Right ventricle myocardium inferior (tissue), 1 donor: ENCODE measurements at regions not wholly inside any gene's neighbourhood (a gene's known extent, or its start where the extent isn't known, plus 50 kb on each side); places are given as distances from the start of the nearest gene placed in this dataset.
"Not testable (repeated sequence)": the region's sequence is repeated elsewhere in the genome, so short reads cannot be mapped to it uniquely, and the experiment has no call there.

ENCODE experiments used
- ATAC-seq: fragments of 200-7000 bp; cut with Tn5 transposase; one replicate; pipeline ENCODE4 v1.9.1; 2020; ENCODE audit warnings: mild to moderate bottlenecking, moderate library complexity
- DNase-seq: peaks from one replicate; pipeline ENCODE4 v3.0.0; 2021; ENCODE audit errors: missing footprints
- intact Hi-C: fragments of 100-400 bp; cut with DNase I; formaldehyde crosslinking; loops from one replicate; pipeline ENCODE4 v1.11.0; 2022
- donor health status: DM: no; HTN: yes; CAD: no; lungs with severe emphysema.

DNA sequence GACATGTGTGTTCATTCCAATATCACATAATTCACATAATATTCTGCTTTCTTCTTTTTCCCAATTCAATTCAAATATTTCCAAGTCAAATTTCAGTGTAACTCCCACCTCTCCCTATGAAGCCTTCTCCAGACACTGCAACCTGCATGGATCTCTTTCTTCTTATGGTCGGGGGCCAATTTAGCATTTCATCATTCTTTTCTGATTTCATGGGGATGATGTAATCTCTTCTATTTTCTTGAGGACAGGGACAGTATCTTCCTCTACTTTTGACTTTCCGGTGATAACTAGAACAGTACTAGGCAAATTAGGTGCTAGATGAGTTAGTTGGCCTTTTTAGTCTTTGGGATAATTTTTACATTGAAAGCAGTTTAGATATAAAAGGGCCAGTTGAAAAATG is 92.7 kb downstream of the CARTPT start:
- intact Hi-C loops = no loop called here
- DNase-seq (no peak), ATAC-seq (no peak)

DNA sequence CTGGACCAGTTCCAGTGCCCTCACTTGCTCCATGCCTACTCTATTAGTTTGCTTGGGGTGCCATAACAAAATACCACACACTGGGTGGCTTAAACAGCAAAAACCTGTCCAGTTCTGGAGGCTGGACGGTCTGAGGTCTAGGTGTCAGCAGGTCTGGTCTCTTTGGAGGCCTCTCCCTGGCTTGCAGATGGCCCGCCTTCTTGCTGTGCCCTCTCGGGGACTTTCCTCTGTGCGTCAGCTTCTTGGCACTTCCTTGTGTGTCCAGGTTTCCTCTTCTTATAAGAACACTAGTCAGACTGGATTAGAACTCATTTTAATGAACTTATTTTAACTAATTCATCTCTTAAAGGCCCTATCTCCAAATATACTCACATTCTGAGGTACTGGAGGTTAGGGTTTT is 97.2 kb downstream of the CARTPT start:
- intact Hi-C loops = no loop called here
- no peak for ATAC-seq
- DNase-seq = no peak

DNA sequence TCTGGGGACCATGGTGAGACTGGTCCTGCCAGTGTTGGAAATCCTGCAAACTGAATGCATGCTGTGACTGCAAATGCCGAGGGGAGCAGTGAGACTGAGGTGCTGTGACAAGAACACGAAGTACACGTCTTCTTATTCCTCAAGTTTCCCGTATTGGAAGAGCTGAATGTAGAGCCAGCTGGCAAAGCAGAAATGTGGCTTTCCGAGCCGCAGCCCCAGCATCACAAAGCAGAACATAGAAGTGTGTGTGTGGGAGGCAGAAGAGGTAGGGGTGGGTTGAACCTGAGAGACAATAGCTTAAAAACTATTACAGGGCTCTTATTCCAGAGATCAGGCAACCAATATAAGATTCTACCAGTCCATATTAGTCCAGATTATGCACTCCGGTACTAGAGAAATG is 98.8 kb downstream of the CARTPT start:
- no peak for ATAC-seq
- no peak for DNase-seq
- intact Hi-C loops = no loop called here

DNA sequence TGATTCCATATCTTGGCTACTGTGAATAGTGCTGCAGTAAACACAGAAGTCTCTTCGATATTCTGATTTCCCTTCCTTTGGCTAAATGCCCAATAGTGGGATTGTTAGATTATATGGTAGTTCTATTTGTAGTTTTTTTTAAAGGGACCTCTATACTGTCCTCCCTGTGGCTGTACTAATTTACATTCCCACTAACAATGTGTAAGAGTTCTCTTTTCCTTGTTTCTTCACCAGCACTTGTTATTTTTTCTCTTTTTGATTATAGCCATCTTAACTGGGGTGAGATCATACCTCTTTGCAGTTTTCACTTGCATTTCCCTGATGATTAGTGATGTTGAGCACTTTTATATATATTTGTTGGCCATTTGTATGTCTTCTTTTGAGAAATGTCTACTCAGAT is 102.0 kb downstream of the CARTPT start:
- intact Hi-C loops = no loop called here
- no peak for ATAC-seq

DNA sequence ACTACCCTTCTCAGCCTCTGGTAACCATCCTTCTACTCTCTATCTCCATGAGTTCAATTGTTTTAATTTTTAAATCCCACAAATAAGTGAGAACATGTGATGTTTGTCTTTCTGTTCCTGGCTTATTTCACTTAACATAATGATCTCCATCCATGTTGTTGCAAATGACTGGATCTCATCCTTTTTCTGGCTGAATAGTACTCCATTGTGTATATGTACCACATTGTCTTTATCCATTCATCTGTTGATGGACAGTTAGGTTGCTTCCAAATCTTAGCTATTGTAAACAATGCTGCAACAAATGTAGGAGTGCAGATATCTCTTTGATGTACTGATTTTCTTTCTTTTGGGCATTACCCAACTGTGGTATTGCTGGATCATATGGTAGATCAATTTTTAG is 103.0 kb downstream of the CARTPT start:
- ATAC-seq, DNase-seq, intact Hi-C loops: not testable (repeated sequence)

More for the DNA sequence above, 102.0 kb downstream of the CARTPT start:
- DNase-seq = no peak

DNA sequence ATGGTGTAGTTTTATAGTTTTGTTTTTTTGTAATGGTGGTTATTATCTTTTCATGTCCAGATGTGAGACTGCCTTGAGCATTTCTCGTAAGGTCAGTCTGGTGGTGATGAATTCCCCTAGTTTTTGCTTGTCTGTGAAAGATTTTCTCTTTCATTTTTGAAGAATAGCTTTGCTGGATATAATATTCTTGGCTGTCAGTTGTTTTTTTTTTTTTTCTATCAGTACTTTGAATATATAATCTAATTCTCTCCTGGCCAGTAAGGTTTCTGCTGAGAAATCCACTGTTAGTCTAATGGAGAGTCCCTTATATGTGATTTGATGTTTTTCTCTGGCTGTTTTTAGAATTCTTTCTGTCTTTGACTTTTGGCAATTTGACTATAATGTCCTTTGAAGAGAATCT is 106.9 kb downstream of the CARTPT start:
- intact Hi-C loops = no loop called here
- ATAC-seq = no peak

DNA sequence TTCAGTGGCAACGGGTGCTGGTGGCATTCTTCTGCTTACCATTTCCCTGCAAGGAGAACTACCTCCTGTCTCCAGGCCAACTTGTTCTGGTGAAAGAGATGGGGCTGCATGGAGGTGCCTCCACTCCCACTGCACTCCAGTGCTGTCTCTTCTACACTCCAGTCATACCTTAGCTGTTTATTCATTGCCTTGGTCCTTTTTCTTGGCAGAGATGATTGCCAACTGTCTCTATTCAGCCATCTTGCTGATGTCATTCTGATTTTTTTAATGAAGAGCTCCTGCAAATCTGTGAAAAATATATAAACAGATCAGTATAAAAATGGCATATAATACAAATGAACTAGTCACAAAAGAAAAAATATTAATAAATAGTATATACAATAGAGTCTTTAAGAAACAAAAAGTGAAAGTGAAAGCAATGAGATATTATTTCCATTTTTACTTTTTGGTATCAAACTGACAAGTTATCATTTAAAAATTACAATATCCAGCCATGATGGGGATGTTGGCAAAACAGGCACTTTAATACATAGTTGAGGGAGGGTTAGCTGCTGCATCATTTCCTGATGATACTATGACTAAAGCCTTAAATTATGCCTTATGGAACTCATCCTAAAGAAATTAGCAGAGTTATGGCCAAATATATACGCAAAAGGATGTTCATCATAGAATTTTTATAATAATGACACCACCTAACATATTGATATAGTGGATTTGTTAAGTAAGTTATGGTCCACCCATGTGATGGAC is 109.4 kb downstream of the CARTPT start:
- DNase-seq = no peak
- ATAC-seq = no peak
- intact Hi-C loops = no loop called here

More for the DNA sequence above, 106.9 kb downstream of the CARTPT start:
- no peak for DNase-seq

DNA sequence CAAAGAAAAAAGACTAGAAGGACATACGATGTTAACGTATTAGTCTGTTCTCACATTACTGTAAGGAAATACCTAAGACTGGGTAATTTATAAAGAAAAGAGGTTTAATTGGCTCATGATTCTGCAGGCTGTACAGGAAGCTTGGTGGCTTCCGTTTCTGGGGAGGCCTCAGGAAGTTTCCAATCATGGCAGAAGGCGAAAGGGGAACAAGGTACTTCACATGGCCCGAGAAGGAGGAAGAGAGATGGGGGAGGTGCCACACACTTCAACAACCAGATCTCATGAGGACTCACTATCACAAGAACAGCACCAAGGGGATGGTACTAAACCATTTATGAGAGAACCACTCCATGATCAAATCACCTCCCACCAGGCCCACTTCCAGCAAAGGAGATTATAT is 110.1 kb downstream of the CARTPT start:
- DNase-seq (no peak), ATAC-seq (no peak)
- intact Hi-C loops = no loop called here

DNA sequence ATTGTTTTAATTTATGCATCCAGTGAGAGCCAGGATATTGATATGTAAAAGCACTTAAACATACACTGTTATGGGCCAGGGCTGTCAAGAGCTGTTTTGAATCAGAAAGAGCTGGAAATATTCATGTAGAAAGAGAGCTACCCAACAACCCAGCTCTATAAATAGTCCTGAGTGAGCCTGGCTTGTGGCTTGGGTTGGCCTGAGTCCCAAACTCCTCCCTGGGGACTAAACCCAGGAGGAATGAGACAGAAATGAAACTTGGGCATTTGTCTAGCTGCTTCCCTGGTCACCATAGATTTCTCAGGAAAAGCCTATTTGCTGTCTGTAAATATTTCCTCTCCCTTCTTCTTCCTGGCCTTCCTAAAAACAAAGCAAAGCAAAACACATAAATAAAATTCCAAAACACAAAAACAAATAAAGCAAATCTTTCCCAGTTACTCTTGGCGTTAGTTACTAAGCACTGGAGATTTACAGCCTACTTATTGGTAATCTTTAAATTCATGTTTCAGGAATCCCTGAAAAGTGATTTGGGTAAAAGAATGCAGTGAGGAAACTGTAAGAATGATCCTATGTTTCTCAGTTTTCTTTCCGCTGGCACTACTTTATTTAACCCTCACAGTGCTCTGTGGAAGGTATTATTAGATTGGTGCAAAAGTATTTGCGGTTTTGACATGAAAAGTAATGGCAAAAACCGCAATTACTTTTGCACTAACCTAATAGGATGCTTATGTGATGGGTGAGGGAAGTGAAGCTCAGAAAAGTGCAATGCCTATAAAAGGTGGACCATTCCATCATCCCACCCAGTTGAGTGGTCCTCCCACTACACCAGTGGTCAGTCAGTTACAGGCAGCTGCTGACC is 111.8 kb downstream of the CARTPT start:
- ATAC-seq (peak; percentile 90), DNase-seq (peak; percentile 79)
- intact Hi-C loops = loop anchor here (5.0 kb wide), 1 partner anchor 51 kb away; no protein-coding TSS in a partner anchor

DNA sequence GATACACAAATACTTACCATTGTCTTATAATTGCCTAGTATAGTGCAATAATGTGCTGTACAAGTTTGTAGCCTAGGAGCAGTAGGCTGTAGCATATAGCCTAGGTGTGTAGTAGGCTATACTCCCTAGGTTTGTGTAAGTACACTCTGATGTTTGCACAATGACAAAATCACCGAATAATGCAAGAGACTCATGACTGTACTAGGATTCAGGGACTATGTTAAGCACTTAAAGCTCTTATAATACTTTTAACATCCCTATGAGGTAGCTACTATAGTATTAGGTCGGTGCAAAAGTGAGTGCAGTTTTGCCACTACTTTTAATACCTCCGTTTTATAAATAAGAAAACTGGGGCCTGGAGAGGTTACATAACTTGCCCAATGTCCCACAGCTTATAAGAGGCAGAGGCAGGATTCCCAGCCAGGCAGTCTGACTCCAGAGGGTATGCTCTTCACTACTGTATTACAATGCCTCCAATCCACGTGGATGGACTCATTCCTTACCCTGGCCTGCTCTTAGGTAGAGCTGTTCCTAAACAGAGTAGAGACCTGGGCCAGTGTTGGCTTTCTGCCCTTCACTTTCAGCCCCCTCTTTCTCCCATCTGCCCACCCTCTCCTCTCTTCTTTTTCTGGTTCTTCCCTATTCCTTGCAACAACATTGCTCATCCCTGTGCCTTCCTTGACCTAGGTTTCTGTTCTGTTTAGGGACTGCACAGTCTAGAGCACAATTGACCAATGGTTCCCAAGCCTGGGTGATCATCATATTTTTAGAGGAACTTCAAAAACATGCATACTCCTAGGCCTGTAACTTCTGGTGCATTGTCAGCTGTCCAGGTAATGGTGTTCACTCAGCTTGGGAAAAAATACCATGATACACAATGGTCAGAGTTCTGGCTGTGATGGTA is 114.0 kb downstream of the CARTPT start:
- no peak for DNase-seq
- ATAC-seq = no peak
- intact Hi-C loops = loop anchor here (5.0 kb wide), 1 partner anchor 49 kb away; no protein-coding TSS in a partner anchor

DNA sequence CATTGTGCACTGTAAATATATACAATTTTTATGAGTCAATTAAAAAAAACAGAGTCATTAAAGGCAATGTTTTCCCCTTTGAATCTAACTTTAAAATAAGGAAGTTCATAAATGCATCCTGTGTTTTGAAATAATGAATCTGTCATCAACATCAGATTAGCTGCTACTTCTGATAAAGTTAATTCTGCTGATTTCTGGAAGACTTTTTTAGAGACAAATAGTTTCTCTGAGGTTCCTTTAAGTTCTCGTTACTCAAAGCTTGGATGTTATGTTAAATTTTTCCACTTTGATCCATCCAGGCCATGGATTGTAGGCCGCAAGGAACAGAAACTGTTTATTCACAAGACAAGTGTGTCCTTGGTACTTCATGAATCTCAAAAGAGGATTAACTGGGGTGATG is 115.5 kb downstream of the CARTPT start:
- intact Hi-C loops = loop anchor here (5.0 kb wide), 1 partner anchor 48 kb away; no protein-coding TSS in a partner anchor
- ATAC-seq (no peak), DNase-seq (no peak)

DNA sequence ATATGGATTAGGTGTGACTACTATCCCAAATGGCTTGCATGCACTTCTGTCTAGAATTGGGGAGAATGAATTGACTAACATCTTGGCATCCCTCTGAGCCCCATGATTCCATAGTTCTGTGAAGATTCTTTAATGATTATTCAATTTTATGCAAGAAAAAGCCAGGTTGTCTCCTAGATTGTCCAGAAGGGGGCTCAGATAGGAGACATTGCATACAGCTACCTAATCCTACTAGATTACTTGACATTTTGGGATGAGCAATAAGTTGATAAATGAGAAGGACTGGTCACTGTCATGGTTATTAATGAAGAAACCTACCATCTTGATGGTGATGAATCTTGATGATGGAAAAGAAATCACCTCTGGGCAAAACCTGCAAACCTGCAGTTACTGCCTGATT is 117.0 kb downstream of the CARTPT start:
- ATAC-seq (no peak), DNase-seq (no peak)
- intact Hi-C loops = no loop called here

DNA sequence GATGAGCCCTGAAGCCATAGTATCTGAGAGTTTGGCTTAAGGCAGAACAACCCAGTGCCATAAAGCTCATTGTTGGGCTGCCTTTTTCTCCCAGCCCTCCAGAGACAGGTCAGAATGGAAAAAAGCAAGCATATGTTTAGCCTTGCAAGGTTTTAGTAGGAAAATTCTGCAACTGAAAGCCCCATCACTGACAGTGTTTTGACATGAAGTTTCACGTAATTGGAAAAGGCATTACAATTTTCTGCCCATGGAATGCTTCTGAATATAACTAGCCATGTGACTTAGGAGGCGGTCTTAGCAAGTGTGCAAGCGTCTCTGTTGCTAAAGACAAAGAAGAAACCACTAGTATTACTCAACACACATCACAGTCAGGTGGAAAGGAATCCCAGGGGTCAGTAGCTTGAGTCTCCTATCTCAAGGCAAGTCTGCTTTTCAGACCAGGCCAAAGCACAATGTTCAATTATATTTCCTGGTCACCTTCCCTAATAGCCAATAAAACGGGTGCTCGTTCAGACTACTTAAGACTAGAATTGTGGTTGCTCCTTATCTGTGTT is 117.6 kb downstream of the CARTPT start:
- ATAC-seq (no peak), DNase-seq (no peak)
- intact Hi-C loops = no loop called here

DNA sequence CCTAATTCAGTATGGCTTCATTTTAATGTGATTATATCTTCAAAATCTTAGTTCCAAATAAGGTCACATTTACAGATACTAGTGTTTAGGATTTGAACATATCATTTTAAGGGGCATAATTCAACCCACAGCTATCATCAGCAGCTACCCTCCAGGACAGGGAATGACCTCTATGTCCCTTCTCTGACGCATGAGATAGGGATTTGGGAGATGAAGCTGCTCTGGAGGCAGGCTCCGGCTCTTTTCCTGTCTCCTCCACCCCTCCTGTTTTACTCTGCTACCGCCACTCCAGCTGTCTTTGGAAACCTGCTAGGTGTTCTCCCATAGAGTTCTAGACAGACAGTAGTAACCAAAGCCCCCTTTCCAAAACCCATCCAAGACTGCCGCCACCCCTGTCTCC is 119.2 kb downstream of the CARTPT start:
- no peak for ATAC-seq
- intact Hi-C loops = no loop called here
- DNase-seq = no peak

DNA sequence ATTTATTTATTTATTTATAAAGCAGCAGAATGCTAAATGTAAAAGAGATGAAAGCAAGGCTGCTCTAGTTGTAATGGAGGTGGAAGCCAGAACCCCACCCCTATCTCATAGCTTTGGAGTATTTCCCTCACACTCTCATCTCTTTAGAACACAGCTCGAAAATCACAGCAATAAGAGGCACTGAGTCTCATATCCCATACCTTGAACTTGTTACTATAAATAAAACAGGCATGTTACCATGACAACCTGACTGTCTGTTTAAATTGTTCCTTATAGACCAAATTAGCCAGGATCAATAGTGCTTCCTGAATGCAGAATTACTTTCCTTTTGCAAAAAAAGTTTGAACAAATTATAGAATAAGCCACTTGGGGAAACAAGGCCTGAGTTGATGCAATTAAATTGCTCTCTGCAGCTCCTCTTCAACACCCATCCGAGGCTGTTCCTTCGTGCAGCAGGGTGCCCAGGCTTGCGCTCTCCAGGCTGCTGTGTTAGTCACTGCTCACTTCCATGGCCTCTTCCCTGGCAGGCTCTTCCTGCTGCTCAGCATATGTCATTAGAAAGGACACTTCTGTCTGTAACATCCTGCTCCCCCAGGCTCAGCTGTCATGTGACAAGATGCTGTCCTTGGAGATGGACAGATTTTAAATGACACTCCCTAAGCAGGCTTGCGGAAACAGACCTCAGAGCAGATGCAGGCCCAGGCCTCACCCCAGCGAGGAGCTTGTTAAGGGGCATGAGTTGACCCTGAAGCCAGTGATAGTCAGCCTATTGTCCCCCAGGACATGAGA is 120.2 kb downstream of the CARTPT start:
- peak; percentile 56 for DNase-seq
- ATAC-seq = no peak
- intact Hi-C loops = no loop called here

DNA sequence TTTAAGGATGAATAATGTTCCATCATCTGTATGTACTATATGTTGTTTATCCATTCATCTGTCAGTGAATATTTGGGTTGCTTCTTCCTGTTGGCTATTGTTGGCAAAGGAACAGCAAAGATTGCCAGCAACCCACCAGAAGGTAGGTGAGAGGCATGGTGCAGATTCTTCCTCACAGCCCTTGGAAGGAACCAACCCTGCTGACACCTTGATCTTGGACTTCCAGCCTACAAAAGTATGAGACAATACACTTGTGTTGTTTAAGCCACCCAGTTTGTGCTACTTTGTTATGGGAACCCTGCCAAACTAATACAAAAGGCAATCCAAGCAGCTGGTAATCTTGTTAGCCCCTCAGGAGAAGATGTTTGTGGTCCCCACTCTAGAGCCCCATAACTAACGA is 122.0 kb downstream of the CARTPT start:
- no peak for DNase-seq
- ATAC-seq = no peak
- intact Hi-C loops = no loop called here

DNA sequence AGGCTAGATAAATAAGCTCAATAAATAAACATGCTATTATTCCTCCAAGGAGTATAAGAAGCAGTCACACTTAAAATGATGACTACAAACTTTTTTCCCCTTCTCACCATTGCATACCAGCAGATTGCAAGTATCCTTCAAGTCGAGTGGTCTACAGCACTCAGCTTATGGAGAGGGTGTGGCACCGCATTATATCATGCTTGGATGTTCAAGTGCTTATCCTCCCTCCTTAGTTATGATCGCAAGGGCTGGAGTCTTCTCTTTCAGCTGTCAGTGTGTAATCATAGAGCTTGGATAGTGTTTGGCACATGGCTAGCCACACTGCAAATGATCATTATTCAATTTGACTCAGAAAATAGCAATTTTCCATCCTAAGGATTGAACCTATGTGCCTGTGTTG is 124.0 kb downstream of the CARTPT start:
- no peak for ATAC-seq
- intact Hi-C loops = no loop called here
- no peak for DNase-seq

DNA sequence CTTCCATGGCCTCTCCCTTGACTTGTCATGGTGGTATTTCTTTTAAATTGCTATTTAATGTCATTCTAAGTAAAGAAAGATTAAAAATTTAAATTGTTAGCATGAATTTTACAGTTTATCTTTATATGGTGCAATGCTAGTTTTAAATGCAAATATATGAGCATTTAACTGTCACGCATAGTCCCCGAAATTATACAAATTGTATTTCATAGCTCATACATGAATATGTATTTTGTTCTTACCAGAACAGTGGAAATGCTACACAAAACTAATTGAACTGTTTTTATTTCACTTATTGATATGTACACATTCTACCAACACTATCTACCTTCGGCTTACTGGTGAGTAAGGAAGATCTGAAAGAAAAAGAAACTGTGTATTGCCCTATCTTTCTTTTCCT is 125.8 kb downstream of the CARTPT start:
- no peak for DNase-seq
- no peak for ATAC-seq
- intact Hi-C loops = no loop called here
